ENCODE measurements at regions not wholly inside any gene's neighbourhood (a gene's known extent, or its start where the extent isn't known, plus 50 kb on each side); places are given as distances from the start of the nearest gene placed in this dataset.

- Histone ChIP-seq H3K27ac (ENCODE audit: low read depth, low read length) (no peak overlapping the region), H3K79me2 (ENCODE audit: control insufficient read depth, insufficient read depth, low read length, poor library complexity) (no peaks in the 10 kb centered on the region), H3K18ac (ENCODE audit: low read length) (no peak overlapping the region), H3K4me2 (ENCODE audit: low read length) (no peak overlapping the region), H2AFZ (ENCODE audit: insufficient read depth, low read length, poor library complexity) (no peak overlapping the region), H4K8ac (ENCODE audit: low read depth, low read length) (no peak overlapping the region), H3K4me1 (ENCODE audit: control insufficient read depth in 1 of 2, insufficient read depth in 2 of 2, low read length in 2 of 2) (no peaks in the 10 kb centered on the region), H3K79me1 (ENCODE audit: low read length) (no peaks in the 10 kb centered on the region), H3K23ac (ENCODE audit: low read length) (no peak overlapping the region), H3K9me3 (ENCODE audit: insufficient read depth, low read depth, low read length) (no peaks in the 10 kb centered on the region), H3K27me3 (ENCODE audit: insufficient read depth, low read length) (no peaks in the 10 kb centered on the region), H3K4me3 (ENCODE audit: low read depth, low read length) (no peak overlapping the region), H2BK120ac (ENCODE audit: insufficient read depth, low read length, poor library complexity) (no peak overlapping the region), H3K4ac (ENCODE audit: low read depth, low read length) (no peak overlapping the region), H3K9ac (ENCODE audit: low read length) (no peak overlapping the region), H2BK12ac (ENCODE audit: low read length) (no peak overlapping the region), H4K91ac (ENCODE audit: low read depth, low read length) (no peak overlapping the region), H2AK5ac (ENCODE audit: low read length) (no peak overlapping the region), H2BK5ac (ENCODE audit: low read depth, low read length, poor library complexity) (no peak overlapping the region), H3K36me3 (ENCODE audit: control insufficient read depth in 1 of 2, insufficient read depth in 2 of 2, low read length in 2 of 2) (no peaks in the 10 kb centered on the region), H4K12ac (ENCODE audit: low read depth, low read length) (no peak overlapping the region), H3K14ac (ENCODE audit: low read length) (no peak overlapping the region)
- DNase-seq, result no peak
- no CpG with 5 or more reads among the region's 1 CpG for WGBS (ENCODE audit: extremely low coverage, insufficient coverage, insufficient read length)
Measured at GRCh38 chr2:228239207-228239906, 57.9 kb upstream of the SPHKAP start.

Data from trophoblast cell (in vitro differentiated cells and primary cell).